HG02798 (cell line): ENCODE measurements at regions not wholly inside any gene's neighbourhood (a gene's known extent, or its start where the extent isn't known, plus 50 kb on each side); places are given as distances from the start of the nearest gene placed in this dataset.

Experiments used
- ATAC-seq: cut with Tn5 transposase; IDR thresholded peaks from one replicate; pipeline ENCODE4 v1.9.1; 2021; ENCODE audit warnings: mild to moderate bottlenecking; ENCODE audit not compliant: unreplicated experiment, poor library complexity

DNA sequence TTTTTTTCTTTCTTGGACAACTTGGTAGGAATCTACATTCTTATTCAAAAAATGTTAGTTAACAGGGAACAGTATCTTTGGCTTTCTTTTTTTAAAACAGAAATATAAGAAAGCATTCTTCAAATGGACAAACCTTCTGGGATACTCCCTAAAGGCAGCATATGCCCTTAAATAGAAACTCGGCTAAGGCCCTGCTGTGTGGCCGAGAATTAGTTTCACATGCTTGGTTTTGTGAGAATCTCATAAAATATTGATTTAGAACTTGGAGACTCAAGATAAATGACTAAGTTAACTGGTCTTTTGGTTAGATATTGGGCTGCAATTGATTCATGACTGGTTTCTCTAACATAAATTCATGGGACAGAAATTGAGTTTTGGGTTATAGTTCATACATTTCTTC is 359.9 kb upstream of the XYLT1 start:
- no peak for ATAC-seq

DNA sequence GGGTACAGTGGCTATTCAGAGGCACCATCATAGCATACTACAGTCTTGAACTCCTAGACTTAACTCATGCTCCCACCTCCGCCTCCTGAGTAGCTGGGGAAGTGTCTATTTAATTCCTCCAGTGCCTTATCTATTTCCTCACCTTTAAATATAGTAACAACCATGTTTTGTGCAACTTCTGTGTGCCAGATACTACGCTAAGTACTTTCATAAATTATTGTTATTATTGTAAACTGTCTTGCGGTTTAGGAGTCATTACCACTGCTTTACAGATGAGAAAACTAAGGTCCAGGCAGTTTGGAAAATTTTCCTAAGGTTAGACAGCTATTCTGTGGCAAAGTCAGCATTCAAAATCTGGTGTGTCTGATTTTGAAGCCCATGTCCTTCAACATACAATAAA is 359.1 kb upstream of the XYLT1 start:
- ATAC-seq = no peak

GRCh38 chr16:17828012-17828411 is 357.3 kb upstream of the XYLT1 start:
- ATAC-seq = no peak

DNA sequence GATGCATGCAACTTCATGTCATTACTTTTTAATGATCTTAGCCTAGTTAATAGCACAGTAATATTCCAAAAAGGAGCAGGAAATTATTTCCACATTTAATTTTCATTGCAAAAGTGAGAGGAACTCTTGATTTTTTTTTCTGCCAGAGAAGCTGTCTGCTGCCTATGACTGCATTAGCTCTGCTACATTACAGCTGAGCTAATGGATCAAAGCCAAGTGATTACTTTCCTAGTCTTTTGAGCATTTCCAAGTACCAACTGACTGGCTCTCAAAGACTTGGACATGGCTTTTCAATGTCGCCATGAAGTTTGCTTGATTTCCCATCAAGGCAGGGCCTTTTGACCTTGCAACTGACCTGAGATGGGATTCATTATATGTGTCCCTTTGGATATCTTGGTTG is 356.6 kb upstream of the XYLT1 start:
- no peak for ATAC-seq

DNA sequence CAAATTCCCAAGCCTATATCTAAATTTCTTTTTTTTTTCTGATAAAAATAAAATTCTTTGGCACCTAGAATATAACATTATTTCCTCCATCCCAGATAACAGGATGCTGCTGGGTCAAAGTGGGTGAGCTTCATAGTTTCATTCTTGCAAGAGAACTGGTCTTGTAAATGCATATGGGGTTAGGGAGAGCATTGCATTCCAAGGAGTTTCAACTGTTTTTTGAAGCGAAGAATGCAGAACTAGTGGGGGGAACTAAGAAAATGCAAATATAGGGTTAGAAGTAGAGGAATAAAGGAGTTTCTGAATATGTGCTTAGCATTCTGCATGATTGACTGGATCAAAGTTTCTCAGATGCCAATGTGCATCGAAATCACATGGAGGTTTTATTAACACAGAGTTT is 347.2 kb upstream of the XYLT1 start:
- no peak for ATAC-seq

DNA sequence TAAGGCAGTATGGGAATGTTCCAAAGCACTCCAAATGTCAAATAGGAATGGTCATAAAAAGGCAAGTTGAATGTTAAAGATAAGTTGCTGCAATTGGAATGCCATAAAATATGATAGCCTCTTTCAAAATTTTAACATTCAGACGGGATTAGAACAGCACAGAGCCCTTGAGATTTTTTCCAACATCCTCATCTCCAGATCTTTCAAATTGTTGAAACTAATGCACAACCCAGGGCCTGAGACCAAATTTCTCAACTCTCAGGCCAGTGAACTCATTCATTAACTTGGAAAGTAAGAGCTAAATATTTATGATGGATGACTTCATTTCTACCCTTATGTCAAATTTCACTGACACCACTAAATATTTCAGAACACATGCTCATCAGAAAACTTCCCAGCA is 346.5 kb upstream of the XYLT1 start:
- ATAC-seq = no peak

- no peak for ATAC-seq
Observed at GRCh38 chr16:17812771-17813170, 342.0 kb upstream of the XYLT1 start.

DNA sequence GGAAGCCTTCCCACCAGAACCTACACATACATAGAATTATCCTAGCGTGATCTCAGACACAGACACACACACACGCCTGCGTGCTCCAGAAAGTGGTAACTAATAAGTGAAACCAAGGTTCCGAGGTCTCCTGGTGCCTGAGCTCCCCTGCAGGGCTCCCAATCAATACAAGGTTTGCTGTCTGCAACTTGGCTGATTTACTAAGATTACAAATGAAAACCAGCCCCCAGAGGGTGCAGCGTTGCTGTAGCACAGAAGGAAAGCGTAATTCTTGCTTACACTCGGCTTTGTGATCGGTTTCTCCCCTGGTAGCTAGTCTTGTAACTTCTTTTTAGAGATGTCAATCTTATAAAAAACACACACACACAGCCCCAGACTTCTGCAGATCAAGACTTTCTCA is 334.1 kb upstream of the XYLT1 start:
- ATAC-seq = no peak

DNA sequence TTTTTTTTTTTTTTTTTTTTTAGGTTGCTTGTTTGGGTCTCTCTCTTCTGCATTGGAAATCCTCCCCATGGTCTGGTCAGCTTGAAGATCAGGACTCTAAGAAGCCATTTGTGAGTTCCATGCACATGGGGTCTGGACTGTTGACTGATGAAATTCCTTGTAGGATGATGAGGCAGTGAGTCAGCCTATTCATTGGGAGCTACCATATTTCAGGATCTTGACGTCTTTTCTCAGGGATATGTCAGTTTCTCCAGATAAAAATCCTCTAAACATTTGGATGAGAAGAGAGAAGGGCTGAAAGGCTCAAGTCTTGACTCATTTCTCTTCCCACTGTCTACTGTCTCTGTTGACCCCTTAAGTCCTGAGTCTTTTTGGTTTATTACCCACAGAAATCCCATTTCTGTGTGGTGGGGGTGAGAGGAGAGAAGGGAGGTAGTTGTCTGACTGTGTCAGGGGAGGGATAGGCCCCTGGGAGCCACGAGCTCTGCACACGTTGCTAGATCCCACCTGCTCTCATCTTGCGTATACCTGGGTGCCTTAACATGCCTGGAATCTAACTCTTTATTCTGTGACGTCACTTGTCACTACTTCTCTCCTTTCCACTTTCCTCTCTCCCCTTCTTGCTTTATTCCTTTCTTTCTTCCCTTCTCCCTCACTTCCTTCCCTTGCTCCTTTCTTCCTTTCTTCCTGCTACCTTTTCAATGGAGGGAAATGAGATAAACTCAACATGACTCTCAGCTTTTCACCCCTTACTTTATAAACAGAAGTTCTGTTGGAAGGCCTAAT is 333.1 kb upstream of the XYLT1 start:
- ATAC-seq = no peak

GRCh38 chr16:17802571-17802970 is 331.8 kb upstream of the XYLT1 start:
- no peak for ATAC-seq

- ATAC-seq = no peak
Observed at GRCh38 chr16:17801068-17801467, 330.3 kb upstream of the XYLT1 start.

DNA sequence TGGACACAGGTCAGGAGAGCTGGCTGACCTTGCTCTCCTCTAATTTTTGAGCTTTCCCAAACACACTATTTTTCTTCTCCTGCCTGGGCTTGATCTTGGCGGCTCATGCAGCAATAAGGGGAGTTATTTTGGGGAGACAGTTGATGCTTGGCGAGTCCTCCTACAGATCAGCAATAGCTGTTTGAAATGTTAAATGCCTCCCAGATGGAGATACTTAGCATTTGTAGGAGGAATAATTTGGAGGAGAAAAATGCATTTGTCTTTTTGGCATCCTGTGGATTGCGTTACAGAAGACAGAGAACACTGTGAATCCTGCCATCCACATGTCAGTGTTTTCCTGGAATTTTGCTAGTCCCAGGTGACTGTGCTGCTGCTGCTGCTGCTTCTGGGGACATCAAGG is 328.0 kb upstream of the XYLT1 start:
- ATAC-seq = no peak

- ATAC-seq = no peak
Observed at GRCh38 chr16:17793354-17793753, 322.6 kb upstream of the XYLT1 start.

DNA sequence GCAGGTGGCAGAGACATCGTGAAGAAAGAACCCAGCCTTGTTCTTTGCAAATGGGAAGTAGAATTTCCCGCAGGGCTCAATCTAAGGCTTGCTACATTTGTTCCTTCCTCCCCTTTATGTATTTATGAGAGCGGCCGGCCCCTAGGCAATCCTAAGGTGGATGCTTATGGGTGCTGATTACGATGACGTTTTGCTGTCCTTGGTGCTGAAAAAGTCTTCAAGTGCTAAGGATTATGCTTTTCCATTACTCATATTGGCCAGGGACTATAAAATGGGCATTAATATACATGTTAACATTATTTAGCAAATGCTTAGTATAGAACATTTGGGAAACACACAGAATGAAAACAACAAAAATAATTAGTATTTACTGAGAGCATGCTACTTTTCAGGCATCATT is 313.3 kb upstream of the XYLT1 start:
- ATAC-seq = no peak

- no peak for ATAC-seq
Observed at GRCh38 chr16:17780181-17780580, 309.4 kb upstream of the XYLT1 start.

DNA sequence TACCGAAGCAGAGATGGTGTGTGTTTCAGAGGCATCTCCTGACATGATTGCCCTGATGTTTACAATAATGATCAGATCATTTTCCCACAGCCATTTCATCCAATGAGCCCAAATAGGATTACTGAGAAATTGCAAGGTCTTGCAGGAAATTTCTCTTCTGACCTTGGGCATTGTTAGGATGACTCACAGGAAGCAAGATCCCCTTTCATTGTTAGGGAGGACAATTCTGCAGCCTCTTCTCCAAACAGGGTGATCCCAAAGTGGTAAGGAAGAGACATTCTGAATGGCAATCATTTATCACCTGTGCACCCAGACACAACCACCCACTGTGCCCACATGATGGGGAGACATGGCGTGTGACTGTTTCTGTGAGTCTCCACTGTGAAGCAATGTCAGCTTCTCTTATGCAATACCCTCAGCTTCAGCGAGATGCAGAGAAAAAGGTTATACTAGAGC is 306.7 kb upstream of the XYLT1 start:
- ATAC-seq = no peak

DNA sequence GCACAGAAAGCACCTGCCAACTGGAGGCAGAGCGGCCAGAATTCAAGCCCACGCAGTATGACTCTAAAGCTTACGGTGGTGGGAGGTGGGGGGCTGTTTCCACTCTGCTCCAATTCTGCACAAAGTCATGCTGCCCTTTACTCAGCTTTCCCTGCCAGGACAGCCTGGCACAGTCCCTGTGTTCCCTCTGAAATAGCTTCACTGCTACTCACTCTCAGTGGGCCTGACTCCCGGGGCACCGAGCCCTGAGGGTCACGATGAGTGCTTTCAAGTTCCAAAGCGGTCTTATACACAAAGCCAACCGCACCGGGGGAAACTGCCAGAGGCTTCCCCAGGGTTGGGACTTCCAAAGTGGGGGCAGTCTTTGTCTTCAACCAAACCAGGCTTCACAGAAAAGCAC is 306.1 kb upstream of the XYLT1 start:
- ATAC-seq = no peak

GRCh38 chr16:17776465-17776864 is 305.7 kb upstream of the XYLT1 start:
- ATAC-seq = no peak

- no peak for ATAC-seq
Observed at GRCh38 chr16:17775061-17775460, 304.3 kb upstream of the XYLT1 start.

DNA sequence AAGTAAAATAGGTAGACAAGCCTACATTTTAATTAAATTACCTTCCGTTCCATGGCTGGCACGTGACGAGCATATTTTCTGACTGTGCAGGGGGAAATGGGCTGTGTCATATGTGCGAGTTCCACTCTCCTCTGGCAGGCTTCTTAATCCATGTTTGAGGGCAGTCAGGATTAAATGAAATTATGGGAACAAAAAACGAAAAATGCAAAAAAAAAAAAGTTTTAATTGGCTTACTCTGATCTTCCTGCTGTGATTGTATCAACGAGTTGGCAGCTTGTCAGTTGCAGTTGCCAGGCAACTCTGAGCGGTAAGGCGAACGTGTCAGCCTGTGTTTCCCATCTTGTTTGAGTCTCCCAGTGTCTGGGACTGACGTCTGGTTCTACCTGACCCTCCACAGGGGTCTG is 302.9 kb upstream of the XYLT1 start:
- ATAC-seq = no peak

DNA sequence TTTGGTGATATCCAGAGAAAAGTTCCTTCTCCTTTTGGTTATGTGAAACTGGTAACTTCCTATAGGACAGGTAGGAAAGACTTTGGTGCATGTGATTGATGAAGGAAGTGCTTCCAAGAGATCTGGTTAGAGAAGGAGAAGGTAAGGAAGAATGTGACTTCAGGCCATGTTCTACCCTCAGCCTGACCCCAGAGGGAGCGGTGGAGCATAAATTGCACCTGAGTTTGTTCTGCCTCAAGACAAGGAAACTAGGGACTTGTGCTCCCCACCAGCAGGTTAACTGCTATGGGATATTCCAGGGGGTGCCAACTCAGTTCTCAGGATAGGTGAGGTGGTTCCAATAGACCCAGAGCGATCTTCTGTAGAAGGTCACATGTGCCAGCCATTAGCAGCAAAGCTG is 299.3 kb upstream of the XYLT1 start:
- ATAC-seq = no peak

DNA sequence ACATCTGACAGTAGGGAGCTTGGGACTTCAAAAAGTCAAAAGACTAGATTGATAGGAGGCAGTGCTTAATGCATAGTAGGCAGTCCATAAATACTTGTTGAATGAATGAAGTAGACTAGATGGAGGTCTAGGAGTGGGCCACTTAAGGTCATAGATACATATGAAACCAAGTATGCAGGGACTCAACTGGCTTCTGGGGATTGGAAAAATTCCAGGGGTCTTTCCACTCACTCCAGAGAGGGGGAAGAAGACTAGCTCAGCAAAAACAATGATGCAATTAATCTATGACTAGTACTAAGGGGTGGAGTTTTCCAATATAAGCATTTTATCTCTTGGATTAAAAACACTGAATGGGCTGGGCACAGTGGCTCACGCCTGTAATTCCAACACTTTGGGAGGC is 298.3 kb upstream of the XYLT1 start:
- no peak for ATAC-seq

GRCh38 chr16:17768257-17768656 is 297.5 kb upstream of the XYLT1 start:
- ATAC-seq = no peak
